ENCODE measurements at regions not wholly inside any gene's neighbourhood (a gene's known extent, or its start where the extent isn't known, plus 50 kb on each side); places are given as distances from the start of the nearest gene placed in this dataset.

DNA sequence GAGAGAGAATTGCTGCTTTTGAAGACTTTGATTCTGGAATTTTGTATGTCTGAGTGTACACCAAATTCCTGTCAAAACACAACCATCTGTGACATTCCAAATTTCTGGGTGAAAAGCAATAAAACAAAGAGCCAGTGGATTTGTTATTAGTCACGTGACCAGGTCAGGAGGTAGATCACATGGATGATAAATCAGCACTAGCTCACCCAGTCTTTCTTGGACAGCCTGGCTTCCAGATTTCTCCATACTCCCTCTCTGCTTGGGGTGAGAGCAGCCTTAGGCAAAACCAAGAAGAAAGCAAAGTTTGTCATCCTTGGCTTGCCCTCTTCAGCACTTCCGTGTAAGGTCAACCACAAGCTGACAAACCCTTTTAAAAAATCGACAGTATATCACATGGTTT lies 194.2 kb downstream of the CLCN4 start:
- ChIA-PET CTCF (no interaction called here), POLR2A (no interaction called here)
- intact Hi-C loops (cut with micrococcal nuclease; ENCODE audit: unreplicated experiment): no loop called here
- TF ChIP-seq POLR2AphosphoS5 (IDR thresholded peaks at IDR 0.05; ENCODE audit: low read depth, low read length) (no peak), SIN3A (IDR thresholded peaks at IDR 0.05; ENCODE audit: borderline replicate concordance, insufficient read depth, low read depth, low read length) (no peak), TCF7L2 (IDR thresholded peaks at IDR 0.05; ENCODE audit: low read depth, low read length) (no peak)
- TF ChIP-seq, protein P1, sequence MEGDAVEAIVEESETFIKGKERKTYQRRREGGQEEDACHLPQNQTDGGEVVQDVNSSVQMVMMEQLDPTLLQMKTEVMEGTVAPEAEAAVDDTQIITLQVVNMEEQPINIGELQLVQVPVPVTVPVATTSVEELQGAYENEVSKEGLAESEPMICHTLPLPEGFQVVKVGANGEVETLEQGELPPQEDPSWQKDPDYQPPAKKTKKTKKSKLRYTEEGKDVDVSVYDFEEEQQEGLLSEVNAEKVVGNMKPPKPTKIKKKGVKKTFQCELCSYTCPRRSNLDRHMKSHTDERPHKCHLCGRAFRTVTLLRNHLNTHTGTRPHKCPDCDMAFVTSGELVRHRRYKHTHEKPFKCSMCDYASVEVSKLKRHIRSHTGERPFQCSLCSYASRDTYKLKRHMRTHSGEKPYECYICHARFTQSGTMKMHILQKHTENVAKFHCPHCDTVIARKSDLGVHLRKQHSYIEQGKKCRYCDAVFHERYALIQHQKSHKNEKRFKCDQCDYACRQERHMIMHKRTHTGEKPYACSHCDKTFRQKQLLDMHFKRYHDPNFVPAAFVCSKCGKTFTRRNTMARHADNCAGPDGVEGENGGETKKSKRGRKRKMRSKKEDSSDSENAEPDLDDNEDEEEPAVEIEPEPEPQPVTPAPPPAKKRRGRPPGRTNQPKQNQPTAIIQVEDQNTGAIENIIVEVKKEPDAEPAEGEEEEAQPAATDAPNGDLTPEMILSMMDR (IDR thresholded peaks at IDR 0.05): no peak
- TF ChIP-seq, protein P2, sequence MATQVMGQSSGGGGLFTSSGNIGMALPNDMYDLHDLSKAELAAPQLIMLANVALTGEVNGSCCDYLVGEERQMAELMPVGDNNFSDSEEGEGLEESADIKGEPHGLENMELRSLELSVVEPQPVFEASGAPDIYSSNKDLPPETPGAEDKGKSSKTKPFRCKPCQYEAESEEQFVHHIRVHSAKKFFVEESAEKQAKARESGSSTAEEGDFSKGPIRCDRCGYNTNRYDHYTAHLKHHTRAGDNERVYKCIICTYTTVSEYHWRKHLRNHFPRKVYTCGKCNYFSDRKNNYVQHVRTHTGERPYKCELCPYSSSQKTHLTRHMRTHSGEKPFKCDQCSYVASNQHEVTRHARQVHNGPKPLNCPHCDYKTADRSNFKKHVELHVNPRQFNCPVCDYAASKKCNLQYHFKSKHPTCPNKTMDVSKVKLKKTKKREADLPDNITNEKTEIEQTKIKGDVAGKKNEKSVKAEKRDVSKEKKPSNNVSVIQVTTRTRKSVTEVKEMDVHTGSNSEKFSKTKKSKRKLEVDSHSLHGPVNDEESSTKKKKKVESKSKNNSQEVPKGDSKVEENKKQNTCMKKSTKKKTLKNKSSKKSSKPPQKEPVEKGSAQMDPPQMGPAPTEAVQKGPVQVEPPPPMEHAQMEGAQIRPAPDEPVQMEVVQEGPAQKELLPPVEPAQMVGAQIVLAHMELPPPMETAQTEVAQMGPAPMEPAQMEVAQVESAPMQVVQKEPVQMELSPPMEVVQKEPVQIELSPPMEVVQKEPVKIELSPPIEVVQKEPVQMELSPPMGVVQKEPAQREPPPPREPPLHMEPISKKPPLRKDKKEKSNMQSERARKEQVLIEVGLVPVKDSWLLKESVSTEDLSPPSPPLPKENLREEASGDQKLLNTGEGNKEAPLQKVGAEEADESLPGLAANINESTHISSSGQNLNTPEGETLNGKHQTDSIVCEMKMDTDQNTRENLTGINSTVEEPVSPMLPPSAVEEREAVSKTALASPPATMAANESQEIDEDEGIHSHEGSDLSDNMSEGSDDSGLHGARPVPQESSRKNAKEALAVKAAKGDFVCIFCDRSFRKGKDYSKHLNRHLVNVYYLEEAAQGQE (IDR thresholded peaks at IDR 0.05; ENCODE audit: insufficient read depth in 1 of 2, low read depth in 2 of 2, low read length in 1 of 2): no peak
- in situ Hi-C loops (cut with HindIII; ENCODE audit: low pct_unique_long_range_greater_than_20kb, low sequenced_read_pairs): no loop called here
- ATAC-seq: no peak
- Histone ChIP-seq H3K27ac (ENCODE audit: low read length) (no peak overlapping the region), H3K4me3 (ENCODE audit: low read depth in 2 of 2, low read length in 2 of 2) (no peak overlapping the region), H3K36me3 (ENCODE audit: control insufficient read depth, insufficient read depth, low read length) (no peaks in the 10 kb centered on the region), H3K4me1 (ENCODE audit: control insufficient read depth, insufficient read depth, low read length) (no peaks in the 10 kb centered on the region), H3K9me3 (ENCODE audit: control insufficient read depth, insufficient read depth, low read depth, low read length) (no peaks in the 10 kb centered on the region), H3K27me3 (ENCODE audit: control insufficient read depth, insufficient read depth, low read length) (no peaks in the 10 kb centered on the region)
- BruUV-seq (replicated peaks): no TSS peak
- DNase-seq (ENCODE audit: low read depth, low spot score): no peak

DNA sequence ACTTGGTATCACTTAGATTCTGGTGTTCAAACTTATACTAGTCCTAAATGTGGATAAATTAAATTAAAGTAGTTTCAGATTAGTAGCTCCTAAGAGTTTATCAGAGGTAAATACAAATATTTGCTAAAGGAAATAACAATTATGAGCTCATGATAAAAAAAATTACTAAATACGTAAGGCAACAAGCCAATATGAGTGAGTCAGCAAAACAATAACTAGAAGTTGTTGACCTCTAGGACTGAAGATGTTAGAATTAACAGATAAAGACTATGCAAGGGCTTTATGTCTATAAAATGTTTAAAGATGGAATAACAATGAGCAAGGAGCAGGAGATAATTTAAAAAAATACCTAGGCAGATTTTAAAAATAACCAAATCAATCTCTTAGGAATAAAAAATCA lies 195.8 kb downstream of the CLCN4 start:
- no TSS peak for BruUV-seq (replicated peaks)
- in situ Hi-C loops (cut with HindIII; ENCODE audit: low pct_unique_long_range_greater_than_20kb, low sequenced_read_pairs) (no loop called here), intact Hi-C loops (cut with micrococcal nuclease; ENCODE audit: unreplicated experiment) (no loop called here)
- POLR2A ChIA-PET: no interaction called here
- H3K36me3 ChIP-seq (ENCODE audit: control insufficient read depth, insufficient read depth, low read length): no peaks in the 10 kb centered on the region
- no peaks in the 10 kb centered on the region for H3K9me3 ChIP-seq (ENCODE audit: control insufficient read depth, insufficient read depth, low read depth, low read length)
- TF ChIP-seq POLR2AphosphoS5 (IDR thresholded peaks at IDR 0.05; ENCODE audit: low read depth, low read length): no peak
- TF ChIP-seq, protein P2 (IDR thresholded peaks at IDR 0.05; ENCODE audit: insufficient read depth in 1 of 2, low read depth in 2 of 2, low read length in 1 of 2): no peak
- TF ChIP-seq SIN3A (IDR thresholded peaks at IDR 0.05; ENCODE audit: borderline replicate concordance, insufficient read depth, low read depth, low read length): no peak
- no peak for TF ChIP-seq TCF7L2 (IDR thresholded peaks at IDR 0.05; ENCODE audit: low read depth, low read length)
- TF ChIP-seq, protein P1 (IDR thresholded peaks at IDR 0.05): no peak
- ATAC-seq (no peak), DNase-seq (ENCODE audit: low read depth, low spot score) (no peak)
- H3K27me3 ChIP-seq (ENCODE audit: control insufficient read depth, insufficient read depth, low read length): no peaks in the 10 kb centered on the region
- no peaks in the 10 kb centered on the region for H3K4me1 ChIP-seq (ENCODE audit: control insufficient read depth, insufficient read depth, low read length)
- no peak overlapping the region for H3K27ac ChIP-seq (ENCODE audit: low read length)
- CTCF ChIA-PET: no interaction called here
- H3K4me3 ChIP-seq (ENCODE audit: low read depth in 2 of 2, low read length in 2 of 2): no peak overlapping the region
